HEK293 (cell line): ENCODE measurements at regions not wholly inside any gene's neighbourhood (a gene's known extent, or its start where the extent isn't known, plus 50 kb on each side); places are given as distances from the start of the nearest gene placed in this dataset.

Experiments used
- CTCF ChIA-PET: fragments of 350-600 bp; formaldehyde crosslinking; extraction: SDS; loops from one replicate; lab custom pipeline; 2021; ENCODE audit warnings: antibody characterized with exemption; lab: Yijun Ruan, JAX
- POLR2A ChIA-PET: fragments of 300-600 bp; formaldehyde crosslinking; extraction: SDS; loops from one replicate; lab custom pipeline; 2020; ENCODE audit warnings: antibody characterized with exemption, inconsistent platforms; lab: Yijun Ruan, JAX
- H3K27ac ChIP-seq: fragments of 200-500 bp; sonication (Bioruptor generic); 2 replicates; pipeline ENCODE4 v1.5.1; 2014; ENCODE audit warnings: low read depth, low read length, control low read depth, inconsistent platforms; ENCODE audit errors: extremely low read depth
- H3K36me3 ChIP-seq, 2 experiments: fragments of 200-500 bp in 1 of 2; sonication (Bioruptor generic) in 1 of 2; 1 replicate in 1 of 2; 2 replicates in 1 of 2; pipeline ENCODE4 v1.5.1; 2014 to 2017; ENCODE audit warnings: inconsistent platforms in 2 of 2, low read length in 2 of 2; ENCODE audit not compliant: control insufficient read depth in 2 of 2, insufficient read depth in 1 of 2
- H3K4me1 ChIP-seq: fragments of 200-500 bp; sonication (Bioruptor generic); 2 replicates; pipeline ENCODE4 v1.5.1; 2014; ENCODE audit warnings: mild to moderate bottlenecking, low read length, inconsistent platforms; ENCODE audit not compliant: control insufficient read depth, insufficient read depth
- H3K4me3 ChIP-seq: 2 replicates; pipeline ENCODE4 v1.5.1; 2011; ENCODE audit warnings: low read depth, mild to moderate bottlenecking, control low read depth, low read length, moderate library complexity
- H3K9me3 ChIP-seq: fragments of 200-500 bp; sonication (Bioruptor generic); 2 replicates; pipeline ENCODE4 v1.5.1; 2014; ENCODE audit warnings: low read depth, low read length, inconsistent platforms; ENCODE audit not compliant: control insufficient read depth, insufficient read depth
- KLF8 ChIP-seq: fragments of 450-650 bp; formaldehyde crosslinking; IDR thresholded peaks from 2 replicates; pipeline ENCODE4 v1.5.1; 2016; ENCODE audit warnings: missing biosample characterization, missing genetic modification characterization
- MEIS1 ChIP-seq: sonication (generic); formaldehyde crosslinking; IDR thresholded peaks from 2 replicates; pipeline ENCODE4 v1.8.1; 2022; ENCODE audit warnings: missing genetic modification reagents, mild to moderate bottlenecking, borderline replicate concordance
- PRDM2 ChIP-seq: fragments of 450-650 bp; formaldehyde crosslinking; IDR thresholded peaks from 2 replicates; pipeline ENCODE4 v1.5.1; 2016; ENCODE audit warnings: missing biosample characterization, missing genetic modification characterization, borderline replicate concordance
- REPIN1 ChIP-seq: fragments of 450-650 bp; formaldehyde crosslinking; IDR thresholded peaks from 2 replicates; pipeline ENCODE4 v1.5.1; 2017; ENCODE audit warnings: missing biosample characterization, missing genetic modification characterization, low read depth
- SALL2 ChIP-seq: fragments of 450-650 bp; formaldehyde crosslinking; IDR thresholded peaks from 2 replicates; pipeline ENCODE4 v1.5.0; 2017; ENCODE audit warnings: missing biosample characterization, mild to moderate bottlenecking, missing genetic modification characterization, borderline replicate concordance
- SP3 ChIP-seq: fragments of 450-650 bp; formaldehyde crosslinking; IDR thresholded peaks from 2 replicates; pipeline ENCODE4 v1.5.1; 2016; ENCODE audit warnings: missing biosample characterization, missing genetic modification characterization
- TCF7L2 ChIP-seq: IDR thresholded peaks from 2 replicates; pipeline ENCODE4 v1.6.1; 2011; ENCODE audit warnings: low read depth, mild to moderate bottlenecking, inconsistent platforms, low read length, moderate library complexity, borderline replicate concordance
- YY1 ChIP-seq: fragments of 450-650 bp; formaldehyde crosslinking; IDR thresholded peaks from 2 replicates; pipeline ENCODE4 v1.5.1; 2018; ENCODE audit warnings: missing biosample characterization, missing genetic modification characterization
- ZBTB48 ChIP-seq: fragments of 450-650 bp; formaldehyde crosslinking; IDR thresholded peaks from 2 replicates; pipeline ENCODE4 v1.5.1; 2016; ENCODE audit warnings: missing biosample characterization, missing genetic modification characterization
- ZBTB49 ChIP-seq: fragments of 450-650 bp; formaldehyde crosslinking; IDR thresholded peaks from 2 replicates; pipeline ENCODE4 v1.5.1; 2016; ENCODE audit warnings: missing biosample characterization, missing genetic modification characterization, low read depth
- ZNF174 ChIP-seq: fragments of 450-650 bp; formaldehyde crosslinking; IDR thresholded peaks from 2 replicates; pipeline ENCODE4 v1.5.0; 2017; ENCODE audit warnings: missing biosample characterization, mild to moderate bottlenecking, missing genetic modification characterization
- ZNF19 ChIP-seq: fragments of 450-650 bp; formaldehyde crosslinking; IDR thresholded peaks from 2 replicates; pipeline ENCODE4; 2016; ENCODE audit warnings: missing biosample characterization, missing genetic modification characterization, low read depth
- ZNF274 ChIP-seq, 2 experiments: fragments of 200-500 bp in 1 of 2; fragments of 450-650 bp in 1 of 2; sonication (Bioruptor generic) in 1 of 2; formaldehyde crosslinking in 1 of 2; IDR thresholded peaks; 2 replicates each; pipeline versions ENCODE4 v1.5.1 to v1.6.1; 2014 to 2016; ENCODE audit warnings: borderline replicate concordance in 1 of 2, inconsistent platforms in 1 of 2, low read length in 1 of 2, missing biosample characterization in 1 of 2, missing genetic modification characterization in 1 of 2
- ZNF311 ChIP-seq: fragments of 450-650 bp; formaldehyde crosslinking; IDR thresholded peaks from 2 replicates; pipeline ENCODE4 v1.5.1; 2017; ENCODE audit warnings: missing biosample characterization, missing genetic modification characterization, borderline replicate concordance
- ZNF510 ChIP-seq: fragments of 450-650 bp; formaldehyde crosslinking; IDR thresholded peaks from 2 replicates; pipeline ENCODE4 v1.5.1; 2018; ENCODE audit warnings: mild to moderate bottlenecking, missing genetic modification characterization, missing biosample characterization; ENCODE audit not compliant: insufficient replicate concordance
- ZNF558 ChIP-seq: fragments of 450-650 bp; formaldehyde crosslinking; IDR thresholded peaks from 2 replicates; pipeline ENCODE4 v1.5.1; 2016; ENCODE audit warnings: missing biosample characterization, missing genetic modification characterization
- ZNF623 ChIP-seq: fragments of 450-650 bp; formaldehyde crosslinking; IDR thresholded peaks from 2 replicates; pipeline ENCODE4 v1.5.1; 2016; ENCODE audit warnings: missing biosample characterization, missing genetic modification characterization
- ZNF677 ChIP-seq: fragments of 450-650 bp; IDR thresholded peaks from 2 replicates; pipeline ENCODE4 v1.5.0; 2018; ENCODE audit warnings: missing biosample characterization, mild to moderate bottlenecking, missing genetic modification characterization, moderate library complexity
- ZNF791 ChIP-seq: fragments of 450-650 bp; formaldehyde crosslinking; IDR thresholded peaks from 2 replicates; pipeline ENCODE4 v1.5.1; 2016; ENCODE audit warnings: missing biosample characterization, missing genetic modification characterization
- ZNF843 ChIP-seq: fragments of 450-650 bp; formaldehyde crosslinking; IDR thresholded peaks from 2 replicates; pipeline ENCODE4 v1.5.1; 2016; ENCODE audit warnings: missing biosample characterization, missing genetic modification characterization
- ZSCAN16 ChIP-seq: fragments of 450-650 bp; formaldehyde crosslinking; IDR thresholded peaks from 2 replicates; pipeline ENCODE4 v1.5.1; 2016; ENCODE audit warnings: missing biosample characterization, missing genetic modification characterization
- ZSCAN23 ChIP-seq: fragments of 450-650 bp; formaldehyde crosslinking; IDR thresholded peaks from 2 replicates; pipeline ENCODE4 v1.5.1; 2016; ENCODE audit warnings: missing biosample characterization, missing genetic modification characterization
- TF ChIP-seq, protein P1 (sequence below): fragments of 450-650 bp; formaldehyde crosslinking; IDR thresholded peaks from 2 replicates; pipeline ENCODE4 v1.5.0; 2017; ENCODE audit warnings: missing biosample characterization, missing genetic modification characterization, borderline replicate concordance
- TF ChIP-seq, protein P2 (sequence below): fragments of 450-650 bp; formaldehyde crosslinking; IDR thresholded peaks from 2 replicates; pipeline ENCODE4 v1.5.1; 2016; ENCODE audit warnings: missing biosample characterization, missing genetic modification characterization

- TF ChIP-seq PRDM2 (tag by site-specific recombination) (no peak), REPIN1 (tag by site-specific recombination) (no peak), ZNF558 (tag by site-specific recombination) (no peak), MEIS1 (CRISPR knock-in tag) (no peak), ZSCAN16 (tag by site-specific recombination) (no peak), ZNF791 (tag by site-specific recombination) (no peak), YY1 (tag by site-specific recombination) (no peak), ZBTB49 (tag by site-specific recombination) (no peak), ZBTB48 (tag by site-specific recombination) (no peak), ZNF677 (tag by site-specific recombination) (no peak), ZNF311 (tag by site-specific recombination) (no peak), ZNF510 (tag by site-specific recombination) (no peak)
- TF ChIP-seq, protein P1, sequence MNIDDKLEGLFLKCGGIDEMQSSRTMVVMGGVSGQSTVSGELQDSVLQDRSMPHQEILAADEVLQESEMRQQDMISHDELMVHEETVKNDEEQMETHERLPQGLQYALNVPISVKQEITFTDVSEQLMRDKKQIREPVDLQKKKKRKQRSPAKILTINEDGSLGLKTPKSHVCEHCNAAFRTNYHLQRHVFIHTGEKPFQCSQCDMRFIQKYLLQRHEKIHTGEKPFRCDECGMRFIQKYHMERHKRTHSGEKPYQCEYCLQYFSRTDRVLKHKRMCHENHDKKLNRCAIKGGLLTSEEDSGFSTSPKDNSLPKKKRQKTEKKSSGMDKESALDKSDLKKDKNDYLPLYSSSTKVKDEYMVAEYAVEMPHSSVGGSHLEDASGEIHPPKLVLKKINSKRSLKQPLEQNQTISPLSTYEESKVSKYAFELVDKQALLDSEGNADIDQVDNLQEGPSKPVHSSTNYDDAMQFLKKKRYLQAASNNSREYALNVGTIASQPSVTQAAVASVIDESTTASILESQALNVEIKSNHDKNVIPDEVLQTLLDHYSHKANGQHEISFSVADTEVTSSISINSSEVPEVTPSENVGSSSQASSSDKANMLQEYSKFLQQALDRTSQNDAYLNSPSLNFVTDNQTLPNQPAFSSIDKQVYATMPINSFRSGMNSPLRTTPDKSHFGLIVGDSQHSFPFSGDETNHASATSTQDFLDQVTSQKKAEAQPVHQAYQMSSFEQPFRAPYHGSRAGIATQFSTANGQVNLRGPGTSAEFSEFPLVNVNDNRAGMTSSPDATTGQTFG (tag by site-specific recombination), result no peak
- TF ChIP-seq, all 188 proteins: peak for 0
Observed at GRCh38 chr10:128316121-128316726, 190.0 kb upstream of the MKI67 start (continued).

DNA sequence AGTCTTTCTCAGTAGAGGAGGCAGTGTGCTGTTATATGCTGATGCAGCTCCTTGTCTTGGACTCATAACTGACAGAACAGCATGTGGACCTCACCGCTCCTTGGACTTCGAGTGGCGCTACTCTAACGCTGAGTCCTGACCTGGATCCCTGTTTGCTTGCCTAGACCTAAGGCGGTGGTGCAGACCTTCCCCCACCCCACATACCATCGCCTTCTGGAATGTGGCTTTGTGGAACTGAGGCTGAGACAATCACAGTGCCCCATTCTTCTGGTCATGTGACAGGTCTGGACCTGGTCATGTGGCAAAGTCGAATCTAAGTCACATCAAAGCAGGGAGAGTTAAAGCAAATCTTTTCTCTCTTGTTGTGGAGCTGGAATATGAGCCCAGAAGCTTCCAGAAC lies 190.7 kb upstream of the MKI67 start:
- CTCF ChIA-PET, result interaction anchor here (0.6 kb wide), 1 partner anchor 135 kb away, joined by 3 read pairs; no protein-coding TSS in a partner anchor
- POLR2A ChIA-PET, result no interaction called here
- TF ChIP-seq, protein P2, sequence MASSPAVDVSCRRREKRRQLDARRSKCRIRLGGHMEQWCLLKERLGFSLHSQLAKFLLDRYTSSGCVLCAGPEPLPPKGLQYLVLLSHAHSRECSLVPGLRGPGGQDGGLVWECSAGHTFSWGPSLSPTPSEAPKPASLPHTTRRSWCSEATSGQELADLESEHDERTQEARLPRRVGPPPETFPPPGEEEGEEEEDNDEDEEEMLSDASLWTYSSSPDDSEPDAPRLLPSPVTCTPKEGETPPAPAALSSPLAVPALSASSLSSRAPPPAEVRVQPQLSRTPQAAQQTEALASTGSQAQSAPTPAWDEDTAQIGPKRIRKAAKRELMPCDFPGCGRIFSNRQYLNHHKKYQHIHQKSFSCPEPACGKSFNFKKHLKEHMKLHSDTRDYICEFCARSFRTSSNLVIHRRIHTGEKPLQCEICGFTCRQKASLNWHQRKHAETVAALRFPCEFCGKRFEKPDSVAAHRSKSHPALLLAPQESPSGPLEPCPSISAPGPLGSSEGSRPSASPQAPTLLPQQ, result no peak
- TF ChIP-seq TCF7L2 (no peak), ZNF274 (IDR thresholded peaks at IDR 0.05; ENCODE audit: low read length) (no peak), ZNF274 (tag by site-specific recombination; IDR thresholded peaks at IDR 0.05; ENCODE audit: borderline replicate concordance) (no peak), SP3 (tag by site-specific recombination) (no peak), ZNF174 (tag by site-specific recombination) (no peak), YY1 (tag by site-specific recombination) (no peak), ZNF843 (tag by site-specific recombination) (no peak), SALL2 (tag by site-specific recombination) (no peak), ZNF19 (tag by site-specific recombination) (no peak), ZSCAN23 (tag by site-specific recombination) (no peak), ZNF311 (tag by site-specific recombination) (no peak), KLF8 (tag by site-specific recombination) (no peak), ZNF623 (tag by site-specific recombination) (no peak)

More for the DNA sequence above, 190.7 kb upstream of the MKI67 start:
- H3K36me3 ChIP-seq, result no peaks in the 10 kb centered on the region
- no peak overlapping the region for H3K4me3 ChIP-seq
- no peaks in the 10 kb centered on the region for H3K9me3 ChIP-seq
- H3K4me1 ChIP-seq, result peaks cover 5% of the 10 kb centered on the region; the same call in 1 of the 2 replicates
- H3K27ac ChIP-seq, result no peak overlapping the region
